H9 (cell line): ENCODE measurements at regions not wholly inside any gene's neighbourhood (a gene's known extent, or its start where the extent isn't known, plus 50 kb on each side); places are given as distances from the start of the nearest gene placed in this dataset.

ENCODE experiments used
- DNase-seq: peaks from one replicate; pipeline ENCODE4 v3.0.0-alpha.2; 2017
- H2AFZ ChIP-seq: one replicate; pipeline ENCODE4 v1.6.1; 2013; ENCODE audit warnings: mild to moderate bottlenecking, low read length, control low read depth, moderate library complexity
- H2AK5ac ChIP-seq: 2 replicates; pipeline ENCODE4 v1.6.1; 2013; ENCODE audit warnings: low read length, control low read depth, mixed read lengths; ENCODE audit not compliant: insufficient read length
- H2BK120ac ChIP-seq: one replicate; pipeline ENCODE4 v1.6.1; 2013; ENCODE audit warnings: low read depth, mild to moderate bottlenecking, low read length, control low read depth, inconsistent platforms; ENCODE audit not compliant: poor library complexity, severe bottlenecking
- H2BK12ac ChIP-seq: 2 replicates; pipeline ENCODE4 v1.6.1; 2013; ENCODE audit warnings: low read length, control low read depth, mixed read lengths, low read depth; ENCODE audit not compliant: insufficient read length
- H2BK15ac ChIP-seq: 2 replicates; pipeline ENCODE4 v1.6.1; 2013; ENCODE audit warnings: low read depth, low read length, control low read depth
- H2BK20ac ChIP-seq: one replicate; pipeline ENCODE4 v1.6.1; 2013; ENCODE audit warnings: low read depth, mild to moderate bottlenecking, low read length, control low read depth, inconsistent platforms; ENCODE audit not compliant: poor library complexity, severe bottlenecking
- H2BK5ac ChIP-seq: 2 replicates; pipeline ENCODE4 v1.6.1; 2013; ENCODE audit warnings: low read length, control low read depth, mixed read lengths; ENCODE audit not compliant: insufficient read length
- H3K14ac ChIP-seq: 2 replicates; pipeline ENCODE4 v1.6.1; 2013; ENCODE audit warnings: low read length, control low read depth; ENCODE audit not compliant: insufficient read depth
- H3K18ac ChIP-seq: 2 replicates; pipeline ENCODE4 v1.6.1; 2013; ENCODE audit warnings: low read depth, mild to moderate bottlenecking, mixed read lengths, low read length, control low read depth; ENCODE audit not compliant: insufficient read length
- H3K23ac ChIP-seq: 2 replicates; pipeline ENCODE4 v1.6.1; 2013; ENCODE audit warnings: low read length, control low read depth, mixed read lengths, low read depth; ENCODE audit not compliant: insufficient read length
- H3K23me2 ChIP-seq: 2 replicates; pipeline ENCODE4 v1.6.1; 2013; ENCODE audit warnings: low read depth, mild to moderate bottlenecking, mixed read lengths, low read length, control low read depth; ENCODE audit not compliant: insufficient read length, poor library complexity, severe bottlenecking
- H3K27ac ChIP-seq: 2 replicates; pipeline ENCODE4 v1.5.1; 2013; ENCODE audit warnings: low read length, control low read depth, mixed read lengths, low read depth; ENCODE audit not compliant: insufficient read length
- H3K27me3 ChIP-seq: 2 replicates; pipeline ENCODE4 v1.6.1; 2013; ENCODE audit warnings: low read length, control low read depth, inconsistent platforms; ENCODE audit not compliant: insufficient read depth
- H3K4ac ChIP-seq: 2 replicates; pipeline ENCODE4 v1.6.1; 2013; ENCODE audit warnings: low read depth, mild to moderate bottlenecking, control low read depth, inconsistent platforms, low read length, moderate library complexity
- H3K4me1 ChIP-seq: 2 replicates; pipeline ENCODE4 v1.6.1; 2013; ENCODE audit warnings: low read length, control low read depth, inconsistent platforms; ENCODE audit not compliant: insufficient read depth
- H3K4me2 ChIP-seq: 2 replicates; pipeline ENCODE4 v1.6.1; 2013; ENCODE audit warnings: low read length, control low read depth, mixed read lengths; ENCODE audit not compliant: insufficient read length, insufficient read depth
- H3K56ac ChIP-seq: 2 replicates; pipeline ENCODE4 v1.6.1; 2013; ENCODE audit warnings: low read depth, mild to moderate bottlenecking, mixed read lengths, low read length, control low read depth; ENCODE audit not compliant: insufficient read length
- H3K79me1 ChIP-seq: 2 replicates; pipeline ENCODE4 v1.6.1; 2013; ENCODE audit warnings: low read depth, mild to moderate bottlenecking, moderate library complexity, low read length, control low read depth, inconsistent platforms; ENCODE audit not compliant: insufficient read depth, poor library complexity, severe bottlenecking
- H3K79me2 ChIP-seq: 2 replicates; pipeline ENCODE4 v1.6.1; 2013; ENCODE audit warnings: low read length, control low read depth, inconsistent platforms; ENCODE audit not compliant: insufficient read depth
- H3K9ac ChIP-seq: 2 replicates; pipeline ENCODE4 v1.6.1; 2013; ENCODE audit warnings: low read length, control low read depth, mixed read lengths; ENCODE audit not compliant: insufficient read length; ENCODE audit errors: extremely low read depth
- H3K9me3 ChIP-seq: one replicate; pipeline ENCODE4 v1.6.1; 2013; ENCODE audit warnings: low read depth, low read length, inconsistent platforms; ENCODE audit not compliant: control insufficient read depth
- H3T11ph ChIP-seq: one replicate; pipeline ENCODE4 v1.6.1; 2013; ENCODE audit warnings: mild to moderate bottlenecking, low read length, control low read depth, inconsistent platforms
- H4K20me1 ChIP-seq: one replicate; pipeline ENCODE4 v1.6.1; 2013; ENCODE audit not compliant: control insufficient read depth, insufficient read length, insufficient read depth
- H4K5ac ChIP-seq: 2 replicates; pipeline ENCODE4 v1.6.1; 2013; ENCODE audit warnings: low read depth, mild to moderate bottlenecking, mixed read lengths, low read length, control low read depth; ENCODE audit not compliant: insufficient read length
- H4K8ac ChIP-seq: replicated peaks from 2 replicates; pipeline ENCODE4 v1.6.1; 2013; ENCODE audit warnings: low read length, control low read depth, mixed read lengths, low read depth; ENCODE audit not compliant: insufficient read length
- H4K91ac ChIP-seq: 2 replicates; pipeline ENCODE4 v1.6.1; 2013; ENCODE audit warnings: low read depth, mild to moderate bottlenecking, moderate library complexity, mixed read lengths, low read length, control low read depth; ENCODE audit not compliant: insufficient read length
- H3K27ac Mint-ChIP-seq, 3 experiments: 2 replicates in 2 of 3; 3 replicates in 1 of 3; pipeline ENCODE4 v1.8.0; 2020 to 2021; ENCODE audit warnings: mixed read lengths in 3 of 3, mild to moderate bottlenecking in 1 of 3, moderate library complexity in 1 of 3
- H3K27me3 Mint-ChIP-seq: 2 replicates; pipeline ENCODE4 v1.8.0; 2021; ENCODE audit warnings: low read depth, mild to moderate bottlenecking, moderate library complexity, mixed read lengths
- H3K36me3 Mint-ChIP-seq, 3 experiments: 2 replicates in 2 of 3; 3 replicates in 1 of 3; pipeline ENCODE4 v1.8.0; 2020 to 2021; ENCODE audit warnings: low read depth in 3 of 3, mixed read lengths in 3 of 3; ENCODE audit not compliant: insufficient read depth in 1 of 3
- H3K4me1 Mint-ChIP-seq, 2 experiments: 2 replicates each; pipeline ENCODE4 v1.8.0; 2020; ENCODE audit warnings: mixed read lengths in 2 of 2
- H3K4me3 Mint-ChIP-seq, 2 experiments: 2 replicates in 1 of 2; 3 replicates in 1 of 2; pipeline ENCODE4 v1.8.0; 2020 to 2021; ENCODE audit warnings: mild to moderate bottlenecking in 2 of 2, mixed read lengths in 2 of 2, moderate library complexity in 1 of 2
- H3K9me3 Mint-ChIP-seq, 2 experiments: 2 replicates in 1 of 2; 3 replicates in 1 of 2; pipeline ENCODE4 v1.8.0; 2020; ENCODE audit warnings: mild to moderate bottlenecking in 2 of 2, mixed read lengths in 2 of 2, moderate library complexity in 1 of 2
- CTCF ChIP-seq: fragments of 200-600 bp; sonication (generic); conservative IDR thresholded peaks from 3 replicates; pipeline ENCODE4 v1.8.0; 2021; ENCODE audit warnings: antibody characterized with exemption, mild to moderate bottlenecking
- WGBS: extraction: QIAGEN DNeasy Blood & Tissue Kit; methylation state at CpG from one replicate; pipeline ENCODE4 v1.1.7; 2013; ENCODE audit warnings: missing lambda C conversion rate, low lambda C conversion rate, mixed read lengths; ENCODE audit not compliant: insufficient read length; ENCODE audit errors: extremely low coverage; 5-methylcytosine and 5-hydroxymethylcytosine counted together

- H2BK20ac ChIP-seq: no peak overlapping the region
- peaks cover 4% of the 10 kb centered on the region; the same call in 1 of the 2 replicates for H3K4me1 ChIP-seq
- no peak overlapping the region for H2BK5ac ChIP-seq
- H3K23me2 ChIP-seq: no peaks in the 10 kb centered on the region
- H3K18ac ChIP-seq: no peak overlapping the region
- no peak overlapping the region for H3K4me3 Mint-ChIP-seq
- H3K27me3 ChIP-seq: no peaks in the 10 kb centered on the region
- H4K20me1 ChIP-seq: no peaks in the 10 kb centered on the region
- no peak overlapping the region for H2BK12ac ChIP-seq
- no peak overlapping the region for H3K23ac ChIP-seq
- no peak overlapping the region for H2AK5ac ChIP-seq
- no peak overlapping the region for H2BK15ac ChIP-seq
- H3K27ac ChIP-seq: no peak overlapping the region
- H3K9me3 Mint-ChIP-seq: peaks cover 3% of the 10 kb centered on the region in 2 experiments; a peak in 3 of 5 replicates
- H3K9ac ChIP-seq: no peak overlapping the region
- H3K56ac ChIP-seq: no peak overlapping the region
- H2AFZ ChIP-seq: no peak overlapping the region
- no CpG with 5 or more reads among the region's 1 CpG for WGBS
- peaks cover 37 to 79% (median 59%) of the 10 kb centered on the region in 3 experiments for H3K36me3 Mint-ChIP-seq
- H3K79me1 ChIP-seq: no peaks in the 10 kb centered on the region
- H4K5ac ChIP-seq: no peak overlapping the region
- DNase-seq: no peak
- H3K4ac ChIP-seq: no peak overlapping the region
- H2BK120ac ChIP-seq: no peak overlapping the region
- no peak overlapping the region for H3T11ph ChIP-seq
- no peak overlapping the region for H3K4me2 ChIP-seq
- no peaks in the 10 kb centered on the region for H3K9me3 ChIP-seq
- no peak for TF ChIP-seq CTCF
- no peaks in the 10 kb centered on the region for H3K27me3 Mint-ChIP-seq
- no peak overlapping the region for H3K14ac ChIP-seq
- H3K27ac Mint-ChIP-seq: peak overlapping the region in 1 of 3 experiments; percentile 65; a peak in 2 of 7 replicates
- H3K4me1 Mint-ChIP-seq: peaks cover 34 to 58% of the 10 kb centered on the region in 2 experiments
- H4K8ac ChIP-seq: no peak overlapping the region
- H4K91ac ChIP-seq: no peak overlapping the region
- no peaks in the 10 kb centered on the region for H3K79me2 ChIP-seq
Measured at GRCh38 chr1:223016381-223016780, 126.7 kb downstream of the TLR5 start.
